ENCODE measurements at regions not wholly inside any gene's neighbourhood (a gene's known extent, or its start where the extent isn't known, plus 50 kb on each side); places are given as distances from the start of the nearest gene placed in this dataset.

GRCh38 chr12:127277882-127278281 is 989.1 kb upstream of the TMEM132C start:
- DNase-seq: no peak
- TF ChIP-seq, protein P1, sequence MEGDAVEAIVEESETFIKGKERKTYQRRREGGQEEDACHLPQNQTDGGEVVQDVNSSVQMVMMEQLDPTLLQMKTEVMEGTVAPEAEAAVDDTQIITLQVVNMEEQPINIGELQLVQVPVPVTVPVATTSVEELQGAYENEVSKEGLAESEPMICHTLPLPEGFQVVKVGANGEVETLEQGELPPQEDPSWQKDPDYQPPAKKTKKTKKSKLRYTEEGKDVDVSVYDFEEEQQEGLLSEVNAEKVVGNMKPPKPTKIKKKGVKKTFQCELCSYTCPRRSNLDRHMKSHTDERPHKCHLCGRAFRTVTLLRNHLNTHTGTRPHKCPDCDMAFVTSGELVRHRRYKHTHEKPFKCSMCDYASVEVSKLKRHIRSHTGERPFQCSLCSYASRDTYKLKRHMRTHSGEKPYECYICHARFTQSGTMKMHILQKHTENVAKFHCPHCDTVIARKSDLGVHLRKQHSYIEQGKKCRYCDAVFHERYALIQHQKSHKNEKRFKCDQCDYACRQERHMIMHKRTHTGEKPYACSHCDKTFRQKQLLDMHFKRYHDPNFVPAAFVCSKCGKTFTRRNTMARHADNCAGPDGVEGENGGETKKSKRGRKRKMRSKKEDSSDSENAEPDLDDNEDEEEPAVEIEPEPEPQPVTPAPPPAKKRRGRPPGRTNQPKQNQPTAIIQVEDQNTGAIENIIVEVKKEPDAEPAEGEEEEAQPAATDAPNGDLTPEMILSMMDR (conservative IDR thresholded peaks at IDR 0.05): no peak
- Mint-ChIP-seq H3K27ac (no peak overlapping the region), H3K4me1 (peaks cover 13 to 15% of the 10 kb centered on the region in 2 experiments; a peak in 3 of 4 replicates), H3K9me3 (no peaks in the 10 kb centered on the region; a peak in 1 of 5 replicates), H3K4me3 (no peak overlapping the region), H3K36me3 (ENCODE audit: insufficient read depth in 1 of 3, low read depth in 3 of 3) (no peaks in the 10 kb centered on the region; a peak in 1 of 7 replicates), H3K27me3 (ENCODE audit: low read depth) (peaks cover 24% of the 10 kb centered on the region)
- Histone ChIP-seq H3K4me1 (ENCODE audit: insufficient read depth, low read length) (no peaks in the 10 kb centered on the region; the same call in none of the 2 replicates), H2BK15ac (ENCODE audit: low read depth, low read length) (no peak overlapping the region), H2AK5ac (ENCODE audit: insufficient read length, low read length) (no peak overlapping the region), H2BK20ac (ENCODE audit: low read depth, low read length, poor library complexity, severe bottlenecking) (no peak overlapping the region), H2BK120ac (ENCODE audit: low read depth, low read length, poor library complexity, severe bottlenecking) (no peak overlapping the region), H3K14ac (ENCODE audit: insufficient read depth, low read length) (no peak overlapping the region), H3K9ac (ENCODE audit: extremely low read depth, insufficient read length, low read length) (no peak overlapping the region), H3T11ph (ENCODE audit: low read length) (no peak overlapping the region), H2BK5ac (ENCODE audit: insufficient read length, low read length) (no peak overlapping the region), H2BK12ac (ENCODE audit: insufficient read length, low read depth, low read length) (no peak overlapping the region), H4K8ac (replicated peaks; ENCODE audit: insufficient read length, low read depth, low read length) (no peak overlapping the region), H3K9me3 (ENCODE audit: control insufficient read depth, low read depth, low read length) (no peaks in the 10 kb centered on the region), H3K79me2 (ENCODE audit: insufficient read depth, low read length) (no peaks in the 10 kb centered on the region), H3K23me2 (ENCODE audit: insufficient read length, low read depth, low read length, poor library complexity, severe bottlenecking) (no peaks in the 10 kb centered on the region), H3K4ac (ENCODE audit: low read depth, low read length) (no peak overlapping the region), H3K79me1 (ENCODE audit: insufficient read depth, low read depth, low read length, poor library complexity, severe bottlenecking) (no peaks in the 10 kb centered on the region), H4K91ac (ENCODE audit: insufficient read length, low read depth, low read length) (no peak overlapping the region), H4K20me1 (ENCODE audit: control insufficient read depth, insufficient read depth, insufficient read length) (no peaks in the 10 kb centered on the region), H4K5ac (ENCODE audit: insufficient read length, low read depth, low read length) (no peak overlapping the region), H3K4me2 (ENCODE audit: insufficient read depth, insufficient read length, low read length) (no peak overlapping the region), H3K27me3 (ENCODE audit: insufficient read depth, low read length) (no peaks in the 10 kb centered on the region), H3K18ac (ENCODE audit: insufficient read length, low read depth, low read length) (no peak overlapping the region), H2AFZ (ENCODE audit: low read length) (no peak overlapping the region), H3K27ac (ENCODE audit: insufficient read length, low read depth, low read length) (no peak overlapping the region), H3K56ac (ENCODE audit: insufficient read length, low read depth, low read length) (no peak overlapping the region), H3K23ac (ENCODE audit: insufficient read length, low read depth, low read length) (no peak overlapping the region)
- no CpG with 5 or more reads among the region's 7 CpGs for WGBS (ENCODE audit: extremely low coverage, insufficient read length, low lambda C conversion rate)

Measured in H9 (cell line).